ENCODE measurements at regions not wholly inside any gene's neighbourhood (a gene's known extent, or its start where the extent isn't known, plus 50 kb on each side); places are given as distances from the start of the nearest gene placed in this dataset.

- POLR2A ChIA-PET = no interaction called here
- Histone ChIP-seq H3K4me1 (ENCODE audit: insufficient read depth, low read length) (no peaks in the 10 kb centered on the region), H3K79me2 (ENCODE audit: insufficient read depth, low read length) (no peaks in the 10 kb centered on the region), H2AFZ (ENCODE audit: low read length) (no peak overlapping the region), H3K4me2 (ENCODE audit: low read depth, low read length) (no peak overlapping the region), H3K4me3 (replicated peaks in 1 of 3; ENCODE audit: insufficient read depth in 1 of 3, low read depth in 2 of 3, low read length in 3 of 3) (no peak overlapping the region), H3K27ac (ENCODE audit: extremely low read length, insufficient read depth, low read length) (no peak overlapping the region), H3K9ac (ENCODE audit: insufficient read depth, low read depth, low read length) (no peak overlapping the region), H3K9me3 (ENCODE audit: low read length) (no peaks in the 10 kb centered on the region; the same call in 1 of the 2 replicates), H3K27me3 (ENCODE audit: control insufficient read depth in 1 of 2, insufficient read depth in 2 of 2, low read length in 2 of 2) (peaks cover 0 to 12% of the 10 kb centered on the region in 2 experiments; a peak in 4 of 5 replicates), H4K20me1 (ENCODE audit: insufficient read depth, low read length) (no peaks in the 10 kb centered on the region), H3K36me3 (replicated peaks in 1 of 2; ENCODE audit: control insufficient read depth in 1 of 2, insufficient read depth in 2 of 2, low read length in 2 of 2) (no peaks in the 10 kb centered on the region)
- TF ChIP-seq ZNF431 (CRISPR knock-in tag; IDR thresholded peaks at IDR 0.05; ENCODE audit: borderline replicate concordance, low read depth) (no peak), SIN3A (IDR thresholded peaks at IDR 0.05; ENCODE audit: borderline replicate concordance, low read depth, low read length) (no peak), ZNF724P (CRISPR knock-in tag; IDR thresholded peaks at IDR 0.05; ENCODE audit: borderline replicate concordance) (no peak)
- no TSS peak for BruUV-seq (replicated peaks)
- in situ Hi-C loops (cut with HindIII; ENCODE audit: extremely low pct_ligation_motif_present, low pct_unique_long_range_greater_than_20kb) (no loop called here), intact Hi-C loops (cut with micrococcal nuclease; ENCODE audit: unreplicated experiment) (no loop called here)
- DNase-seq (ENCODE audit: low spot score) = no peak
- 0% methylated on average over 1 of the region's 9 CpGs for WGBS (ENCODE audit: low lambda C conversion rate)
- ATAC-seq = no peak
- CTCF ChIA-PET (ENCODE audit: low intra/inter-chr PET ratio, low total read pairs) = no interaction called here
- FAIRE-seq = no peak
Measured at GRCh38 chr11:45423475-45424120, 137.5 kb upstream of the SYT13 start.

GRCh38 chr11:45423036-45423435 lies 136.9 kb upstream of the SYT13 start:
- no TSS peak for BruUV-seq (replicated peaks)
- Histone ChIP-seq H3K79me2 (ENCODE audit: insufficient read depth, low read length) (no peaks in the 10 kb centered on the region), H3K4me1 (ENCODE audit: insufficient read depth, low read length) (no peaks in the 10 kb centered on the region), H3K27me3 (ENCODE audit: control insufficient read depth in 1 of 2, insufficient read depth in 2 of 2, low read length in 2 of 2) (peaks cover 0 to 12% of the 10 kb centered on the region in 2 experiments; a peak in 4 of 5 replicates), H4K20me1 (ENCODE audit: insufficient read depth, low read length) (no peaks in the 10 kb centered on the region), H3K9me3 (ENCODE audit: low read length) (no peaks in the 10 kb centered on the region; the same call in 1 of the 2 replicates), H3K4me2 (ENCODE audit: low read depth, low read length) (no peak overlapping the region), H3K36me3 (replicated peaks in 1 of 2; ENCODE audit: control insufficient read depth in 1 of 2, insufficient read depth in 2 of 2, low read length in 2 of 2) (no peaks in the 10 kb centered on the region), H2AFZ (ENCODE audit: low read length) (no peak overlapping the region), H3K9ac (ENCODE audit: insufficient read depth, low read depth, low read length) (no peak overlapping the region), H3K4me3 (replicated peaks in 1 of 3; ENCODE audit: insufficient read depth in 1 of 3, low read depth in 2 of 3, low read length in 3 of 3) (no peak overlapping the region), H3K27ac (ENCODE audit: extremely low read length, insufficient read depth, low read length) (no peak overlapping the region)
- in situ Hi-C loops (cut with HindIII; ENCODE audit: extremely low pct_ligation_motif_present, low pct_unique_long_range_greater_than_20kb) = no loop called here
- ATAC-seq (no peak), DNase-seq (ENCODE audit: low spot score) (no peak), FAIRE-seq (no peak)
- ChIA-PET CTCF (ENCODE audit: low intra/inter-chr PET ratio, low total read pairs) (no interaction called here), POLR2A (no interaction called here)
- no peak for TF ChIP-seq AGO2 (optimal IDR thresholded peaks at IDR 0.05; ENCODE audit: low read depth, low read length)
- intact Hi-C loops (cut with micrococcal nuclease; ENCODE audit: unreplicated experiment) = no loop called here
- WGBS (ENCODE audit: low lambda C conversion rate) = 20% methylated on average over 6 of the region's 6 CpGs
